GM12864 (cell line): ENCODE measurements at regions not wholly inside any gene's neighbourhood (a gene's known extent, or its start where the extent isn't known, plus 50 kb on each side); places are given as distances from the start of the nearest gene placed in this dataset.

ENCODE experiments used
- DNase-seq: peaks from one replicate; pipeline ENCODE4 v3.0.0-alpha.2; 2011; ENCODE audit warnings: low read depth
- H3K4me3 ChIP-seq: 2 replicates; pipeline ENCODE4 v1.5.1; 2011; ENCODE audit warnings: mild to moderate bottlenecking, low read depth, low read length, control low read depth
- CTCF ChIP-seq: IDR thresholded peaks from 2 replicates; pipeline ENCODE4 v1.5.1; 2011; ENCODE audit warnings: low read depth, mild to moderate bottlenecking, moderate library complexity, low read length, control low read depth, inconsistent platforms; ENCODE audit errors: missing control alignments

GRCh38 chr3:102078854-102079808 is 229.8 kb downstream of the NFKBIZ start:
- TF ChIP-seq CTCF: no peak
- no peak overlapping the region for H3K4me3 ChIP-seq
- no peak for DNase-seq

GRCh38 chr3:102079809-102080197 is 230.5 kb downstream of the NFKBIZ start:
- DNase-seq: no peak
- TF ChIP-seq CTCF: no peak

GRCh38 chr3:102081572-102082289 is 232.4 kb downstream of the NFKBIZ start:
- no peak for TF ChIP-seq CTCF
- no peak for DNase-seq
- H3K4me3 ChIP-seq: no peak overlapping the region

More at GRCh38 chr3:102079809-102080197, 230.5 kb downstream of the NFKBIZ start:
- no peak overlapping the region for H3K4me3 ChIP-seq

- no peak overlapping the region for H3K4me3 ChIP-seq
These were observed 234.2 kb downstream of the NFKBIZ start for GRCh38 chr3:102083473-102083872.

GRCh38 chr3:102084006-102084405 is 234.7 kb downstream of the NFKBIZ start:
- H3K4me3 ChIP-seq: no peak overlapping the region
- no peak for DNase-seq
- TF ChIP-seq CTCF: no peak

More at GRCh38 chr3:102083473-102083872, 234.2 kb downstream of the NFKBIZ start:
- DNase-seq: no peak
- no peak for TF ChIP-seq CTCF

GRCh38 chr3:102084704-102085103 is 235.4 kb downstream of the NFKBIZ start:
- no peak for DNase-seq
- H3K4me3 ChIP-seq: no peak overlapping the region
- no peak for TF ChIP-seq CTCF
